Neural cell (in vitro differentiated cells): ENCODE measurements at regions not wholly inside any gene's neighbourhood (a gene's known extent, or its start where the extent isn't known, plus 50 kb on each side); places are given as distances from the start of the nearest gene placed in this dataset.

ENCODE experiments used
- H2AFZ ChIP-seq: fragments of 200-600, 300-800 bp; sonication (generic), shearing (Covaris generic); 2 replicates; pipeline ENCODE4 v1.6.0; 2014; ENCODE audit warnings: low read depth, mild to moderate bottlenecking, antibody characterized with exemption, low read length, moderate library complexity
- H3F3A ChIP-seq: fragments of 200-600 bp; shearing (Covaris generic); 2 replicates; pipeline ENCODE4 v1.6.1; 2016; ENCODE audit warnings: mild to moderate bottlenecking, moderate library complexity, mixed read lengths, antibody characterized with exemption, low read length; ENCODE audit not compliant: insufficient read depth, poor library complexity, severe bottlenecking
- H3K27ac ChIP-seq: fragments of 200-600, 300-800 bp; sonication (generic), shearing (Covaris generic); 2 replicates; pipeline ENCODE4 v1.5.1; 2014; ENCODE audit warnings: mild to moderate bottlenecking, low read length, moderate library complexity
- H3K27me3 ChIP-seq: fragments of 300-800, 200-600 bp; sonication (generic), shearing (Covaris generic); 2 replicates; pipeline ENCODE4 v1.6.0; 2014; ENCODE audit warnings: mild to moderate bottlenecking, low read depth, low read length, moderate library complexity; ENCODE audit not compliant: insufficient read depth
- H3K36me3 ChIP-seq: fragments of 300-800, 200-600 bp; sonication (generic), shearing (Covaris generic); 2 replicates; pipeline ENCODE4 v1.5.1; 2014; ENCODE audit warnings: mild to moderate bottlenecking, antibody characterized with exemption, low read length, moderate library complexity; ENCODE audit not compliant: insufficient read depth
- H3K4me2 ChIP-seq: fragments of 300-800, 200-600 bp; sonication (generic), shearing (Covaris generic); 2 replicates; pipeline ENCODE4 v1.6.0; 2014; ENCODE audit warnings: mild to moderate bottlenecking, low read length
- H3K4me3 ChIP-seq: fragments of 300-800, 200-600 bp; sonication (generic), shearing (Covaris generic); 2 replicates; pipeline ENCODE4 v1.5.1; 2014; ENCODE audit warnings: mild to moderate bottlenecking, low read length, moderate library complexity
- H3K79me2 ChIP-seq: fragments of 200-600 bp; shearing (Covaris generic); replicated peaks from 2 replicates; pipeline ENCODE4 v1.6.0; 2014; ENCODE audit warnings: mild to moderate bottlenecking, low read length, moderate library complexity; ENCODE audit not compliant: insufficient read depth
- H3K9ac ChIP-seq: fragments of 300-800, 200-600 bp; sonication (generic), shearing (Covaris generic); 2 replicates; pipeline ENCODE4 v1.6.1; 2016; ENCODE audit warnings: mild to moderate bottlenecking, low read length, mixed read lengths
- H3K9me2 ChIP-seq: fragments of 200-600 bp; shearing (Covaris generic); 2 replicates; pipeline ENCODE4 v1.6.1; 2016; ENCODE audit warnings: mild to moderate bottlenecking, low read length, mixed read lengths; ENCODE audit not compliant: insufficient read depth
- H3K9me3 ChIP-seq: fragments of 200-600, 300-800 bp; sonication (generic), shearing (Covaris generic); 2 replicates; pipeline ENCODE4 v1.6.1; 2016; ENCODE audit warnings: mild to moderate bottlenecking, mixed run types, low read length, moderate library complexity, mixed read lengths
- H4K20me1 ChIP-seq: fragments of 200-600 bp; shearing (Covaris generic); 2 replicates; pipeline ENCODE4 v1.6.1; 2016; ENCODE audit warnings: mild to moderate bottlenecking, mixed run types; ENCODE audit not compliant: insufficient read depth
- REST ChIP-seq: IDR thresholded peaks from 2 replicates; pipeline ENCODE4 v1.6.1; 2012; ENCODE audit warnings: borderline replicate concordance

DNA sequence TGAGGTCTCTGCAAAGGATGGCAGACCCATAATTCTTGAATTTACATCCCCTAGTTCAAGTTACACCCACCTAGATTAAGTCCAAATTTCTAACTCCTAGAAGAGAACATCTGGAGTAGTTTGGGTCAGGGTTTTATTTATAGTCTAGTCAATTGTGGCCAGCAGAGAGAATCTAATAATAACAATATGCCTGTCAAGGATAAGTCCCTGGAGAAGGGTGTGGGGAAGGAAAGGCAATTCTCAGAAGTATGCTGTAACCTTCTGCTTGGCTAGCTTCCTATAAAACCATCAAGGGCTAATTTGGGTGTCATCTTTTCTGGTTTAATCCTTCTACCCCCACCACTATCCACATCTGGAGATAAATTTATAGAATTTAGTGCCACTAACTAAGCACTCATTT lies 52.8 kb upstream of the SEMA3E start:
- H3K79me2 ChIP-seq = no peaks in the 10 kb centered on the region
- H3K4me3 ChIP-seq = no peak overlapping the region
- H3K27ac ChIP-seq = no peak overlapping the region
- H3K4me2 ChIP-seq = no peak overlapping the region
- H2AFZ ChIP-seq = no peak overlapping the region
- no peaks in the 10 kb centered on the region for H3K36me3 ChIP-seq
- no peak for TF ChIP-seq REST
- no peaks in the 10 kb centered on the region for H3K9me3 ChIP-seq
- H3K27me3 ChIP-seq = no peaks in the 10 kb centered on the region
- H3K9me2 ChIP-seq = no peaks in the 10 kb centered on the region
- H3K9ac ChIP-seq = no peak overlapping the region
- no peaks in the 10 kb centered on the region for H4K20me1 ChIP-seq
- no peaks in the 10 kb centered on the region for H3F3A ChIP-seq
